NT2/D1 (cell line): ENCODE measurements at regions not wholly inside any gene's neighbourhood (a gene's known extent, or its start where the extent isn't known, plus 50 kb on each side); places are given as distances from the start of the nearest gene placed in this dataset.

ENCODE experiments used
- YY1 ChIP-seq: IDR thresholded peaks from 2 replicates; pipeline ENCODE4 v1.6.1; 2011; ENCODE audit not compliant: insufficient read length, insufficient read depth
- ZNF274 ChIP-seq: IDR thresholded peaks from 2 replicates; pipeline ENCODE4 v1.6.1; 2011; ENCODE audit warnings: mild to moderate bottlenecking, low read depth, low read length

DNA sequence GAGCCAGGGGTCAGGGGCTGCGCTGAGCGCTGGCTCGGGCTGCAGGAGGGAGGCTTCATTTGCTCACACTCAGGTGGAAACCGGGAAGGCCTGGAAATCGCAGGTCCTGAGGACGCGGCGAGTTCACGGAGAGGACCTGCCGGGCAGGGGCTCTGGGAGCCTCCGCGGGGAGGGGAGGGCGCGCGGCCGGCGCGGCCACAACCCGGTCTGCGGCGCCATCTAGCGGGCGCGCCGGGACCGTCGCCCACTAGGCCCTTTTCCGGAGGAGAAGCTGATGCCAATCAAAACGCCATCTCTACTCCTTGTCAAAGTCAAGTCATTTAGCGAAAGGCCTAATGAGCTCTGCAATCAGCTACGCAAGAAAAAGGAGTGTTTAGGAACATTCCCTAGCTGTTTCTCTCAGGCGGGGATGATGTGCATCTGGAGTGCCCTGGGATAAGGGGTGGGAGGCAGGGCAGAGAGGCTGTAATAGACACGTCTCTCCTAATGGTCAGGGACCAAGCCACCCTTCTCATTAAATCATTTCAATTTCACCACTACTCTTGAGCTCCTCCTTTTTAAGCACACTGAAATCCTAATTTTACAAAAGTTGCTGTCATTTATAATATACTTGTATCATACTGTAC, 885.8 kb upstream of the TMEM132C start:
- no peak for TF ChIP-seq YY1
- no peak for TF ChIP-seq ZNF274
